Medulla oblongata (tissue), 1 donor: ENCODE measurements at regions not wholly inside any gene's neighbourhood (a gene's known extent, or its start where the extent isn't known, plus 50 kb on each side); places are given as distances from the start of the nearest gene placed in this dataset.

ENCODE experiments used
- DNase-seq: peaks from one replicate; pipeline ENCODE4 v3.0.0-alpha.2; 2015; ENCODE audit errors: extremely low spot score

- no peak for DNase-seq
Observed at GRCh38 chr20:16946097-16946496, 197.9 kb downstream of the OTOR start.

GRCh38 chr20:16947479-16947878 lies 199.3 kb downstream of the OTOR start:
- no peak for DNase-seq

GRCh38 chr20:16951876-16952275 lies 203.7 kb downstream of the OTOR start:
- no peak for DNase-seq

GRCh38 chr20:16952965-16953364 lies 204.8 kb downstream of the OTOR start:
- no peak for DNase-seq

GRCh38 chr20:16953858-16954257 lies 205.7 kb downstream of the OTOR start:
- no peak for DNase-seq

- no peak for DNase-seq
Observed at GRCh38 chr20:16955462-16955861, 207.3 kb downstream of the OTOR start.

GRCh38 chr20:16955971-16956370 lies 207.8 kb downstream of the OTOR start:
- no peak for DNase-seq

- DNase-seq: no peak
Observed at GRCh38 chr20:16965401-16965800, 217.2 kb downstream of the OTOR start.

- no peak for DNase-seq
Observed at GRCh38 chr20:16966276-16966880, 218.2 kb downstream of the OTOR start.

- no peak for DNase-seq
Observed at GRCh38 chr20:16968099-16968498, 219.9 kb downstream of the OTOR start.

GRCh38 chr20:16970776-16971175 lies 222.6 kb downstream of the OTOR start:
- DNase-seq: no peak

- DNase-seq: no peak
Observed at GRCh38 chr20:16974080-16974854, 226.1 kb downstream of the OTOR start.

GRCh38 chr20:16974855-16975162 lies 226.7 kb downstream of the OTOR start:
- no peak for DNase-seq

- DNase-seq: no peak
Observed at GRCh38 chr20:16975682-16976081, 227.5 kb downstream of the OTOR start.

- no peak for DNase-seq
Observed at GRCh38 chr20:16978497-16978896, 230.3 kb downstream of the OTOR start.

- no peak for DNase-seq
Observed at GRCh38 chr20:16982091-16982726, 234.1 kb downstream of the OTOR start.

- DNase-seq: no peak
Observed at GRCh38 chr20:16984481-16984880, 236.3 kb downstream of the OTOR start.

- DNase-seq: no peak
Observed at GRCh38 chr20:17003170-17003870, 223.5 kb upstream of the PCSK2 start.

GRCh38 chr20:17010181-17010580 lies 216.7 kb upstream of the PCSK2 start:
- no peak for DNase-seq

GRCh38 chr20:17012546-17013226 lies 214.2 kb upstream of the PCSK2 start:
- DNase-seq: no peak

- DNase-seq: no peak
Observed at GRCh38 chr20:17014217-17014616, 212.6 kb upstream of the PCSK2 start.

GRCh38 chr20:17014756-17015366 lies 212.0 kb upstream of the PCSK2 start:
- DNase-seq: no peak
